Tibial nerve (tissue), 3 donors: ENCODE measurements at regions not wholly inside any gene's neighbourhood (a gene's known extent, or its start where the extent isn't known, plus 50 kb on each side); places are given as distances from the start of the nearest gene placed in this dataset.

Source experiments
- POLR2A ChIP-seq, 2 donors: fragments of 450-650 bp; IDR thresholded peaks; one replicate each; pipeline ENCODE4 v1.6.1; 2017; ENCODE audit warnings: antibody characterized with exemption in 2 of 2, mild to moderate bottlenecking in 2 of 2, moderate library complexity in 2 of 2
- TF ChIP-seq, protein P1 (sequence below), 5 experiments: fragments of 200-600 bp in 3 of 5; fragments of 450-650 bp in 2 of 5; sonication (generic) in 3 of 5; IDR thresholded peaks; one replicate each; pipeline ENCODE4 v1.5.1; 2016 to 2019; ENCODE audit warnings: antibody characterized with exemption in 5 of 5, mild to moderate bottlenecking in 3 of 5, moderate library complexity in 2 of 5

GRCh38 chr4:152243206-152243605, 292.7 kb downstream of the FBXW7 start:
- TF ChIP-seq POLR2A (IDR thresholded peaks at IDR 0.05): no peak
- TF ChIP-seq, protein P1, sequence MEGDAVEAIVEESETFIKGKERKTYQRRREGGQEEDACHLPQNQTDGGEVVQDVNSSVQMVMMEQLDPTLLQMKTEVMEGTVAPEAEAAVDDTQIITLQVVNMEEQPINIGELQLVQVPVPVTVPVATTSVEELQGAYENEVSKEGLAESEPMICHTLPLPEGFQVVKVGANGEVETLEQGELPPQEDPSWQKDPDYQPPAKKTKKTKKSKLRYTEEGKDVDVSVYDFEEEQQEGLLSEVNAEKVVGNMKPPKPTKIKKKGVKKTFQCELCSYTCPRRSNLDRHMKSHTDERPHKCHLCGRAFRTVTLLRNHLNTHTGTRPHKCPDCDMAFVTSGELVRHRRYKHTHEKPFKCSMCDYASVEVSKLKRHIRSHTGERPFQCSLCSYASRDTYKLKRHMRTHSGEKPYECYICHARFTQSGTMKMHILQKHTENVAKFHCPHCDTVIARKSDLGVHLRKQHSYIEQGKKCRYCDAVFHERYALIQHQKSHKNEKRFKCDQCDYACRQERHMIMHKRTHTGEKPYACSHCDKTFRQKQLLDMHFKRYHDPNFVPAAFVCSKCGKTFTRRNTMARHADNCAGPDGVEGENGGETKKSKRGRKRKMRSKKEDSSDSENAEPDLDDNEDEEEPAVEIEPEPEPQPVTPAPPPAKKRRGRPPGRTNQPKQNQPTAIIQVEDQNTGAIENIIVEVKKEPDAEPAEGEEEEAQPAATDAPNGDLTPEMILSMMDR (IDR thresholded peaks at IDR 0.05): no peak
